ENCODE measurements at regions not wholly inside any gene's neighbourhood (a gene's known extent, or its start where the extent isn't known, plus 50 kb on each side); places are given as distances from the start of the nearest gene placed in this dataset.

- Histone ChIP-seq H3K4me2 (ENCODE audit: insufficient read depth, low read length) (no peak overlapping the region), H4K20me1 (replicated peaks; ENCODE audit: control insufficient read depth, extremely low read depth, insufficient read depth, low read length) (no peaks in the 10 kb centered on the region), H2AFZ (ENCODE audit: low read depth, low read length) (no peak overlapping the region), H3K27me3 (ENCODE audit: control insufficient read depth in 2 of 2, insufficient read depth in 2 of 2, low read length in 2 of 2) (no peaks in the 10 kb centered on the region), H3K9me1 (replicated peaks; ENCODE audit: control insufficient read depth, extremely low read depth, insufficient read depth, low read length) (no peaks in the 10 kb centered on the region), H3K79me2 (ENCODE audit: control insufficient read depth, insufficient read depth, low read length) (no peaks in the 10 kb centered on the region), H3K4me3 (replicated peaks in 1 of 3; ENCODE audit: insufficient read depth in 1 of 3, low read depth in 1 of 3, low read length in 3 of 3) (no peak overlapping the region), H3K4me1 (ENCODE audit: control insufficient read depth, extremely low read depth, insufficient read depth, low read length) (no peaks in the 10 kb centered on the region), H3K36me3 (ENCODE audit: control insufficient read depth in 2 of 2, extremely low read depth in 1 of 2, insufficient read depth in 2 of 2, low read length in 2 of 2) (no peaks in the 10 kb centered on the region), H3K27ac (ENCODE audit: insufficient read depth, low read depth, low read length) (no peak overlapping the region), H3K9me3 (replicated peaks; ENCODE audit: control insufficient read depth, insufficient read depth, low read length) (peaks cover 2% of the 10 kb centered on the region), H3K9ac (replicated peaks; ENCODE audit: extremely low read depth, insufficient read depth, low read length) (no peak overlapping the region)
- no peak for TF ChIP-seq EZH2 (IDR thresholded peaks at IDR 0.05; ENCODE audit: borderline replicate concordance, low read depth, low read length, severe bottlenecking)
- TF ChIP-seq CTCF (IDR thresholded peaks at IDR 0.05; ENCODE audit: extremely low read depth in 1 of 2, insufficient read depth in 1 of 2, low read depth in 1 of 2, low read length in 2 of 2): no peak
- FAIRE-seq: no peak
- BruUV-seq (replicated peaks): no TSS peak
- intact Hi-C loops (cut with micrococcal nuclease): no loop called here
- dilution Hi-C loops (cut with MboI; ENCODE audit: extremely low pct_ligation_motif_present, low sequenced_read_pairs): no loop called here
- ChIA-PET POLR2A (no interaction called here), CTCF (no interaction called here)
- no peak for DNase-seq (ENCODE audit: low read depth, low spot score)
These were observed 220.5 kb upstream of the RAB6C start for GRCh38 chr2:129758784-129759471.

GRCh38 chr2:129759472-129760010, 219.9 kb upstream of the RAB6C start:
- no peaks in the 10 kb centered on the region for H3K4me1 ChIP-seq (ENCODE audit: control insufficient read depth, extremely low read depth, insufficient read depth, low read length)
- ChIA-PET CTCF (no interaction called here), POLR2A (no interaction called here)
- no peaks in the 10 kb centered on the region for H3K9me1 ChIP-seq (replicated peaks; ENCODE audit: control insufficient read depth, extremely low read depth, insufficient read depth, low read length)
- no peak for DNase-seq (ENCODE audit: low read depth, low spot score)
- no peak overlapping the region for H3K9ac ChIP-seq (replicated peaks; ENCODE audit: extremely low read depth, insufficient read depth, low read length)
- no peak overlapping the region for H2AFZ ChIP-seq (ENCODE audit: low read depth, low read length)
- no peaks in the 10 kb centered on the region for H3K79me2 ChIP-seq (ENCODE audit: control insufficient read depth, insufficient read depth, low read length)
- H3K27ac ChIP-seq (ENCODE audit: insufficient read depth, low read depth, low read length): no peak overlapping the region
- TF ChIP-seq CTCF (IDR thresholded peaks at IDR 0.05; ENCODE audit: extremely low read depth in 1 of 2, insufficient read depth in 1 of 2, low read depth in 1 of 2, low read length in 2 of 2) (no peak), JUN (IDR thresholded peaks at IDR 0.05; ENCODE audit: borderline replicate concordance, insufficient read depth, insufficient read length, low read depth) (no peak), POLR2A (IDR thresholded peaks at IDR 0.05; ENCODE audit: low read depth, low read length) (no peak), MYC (IDR thresholded peaks at IDR 0.05; ENCODE audit: low read depth, low read length) (no peak), EZH2 (IDR thresholded peaks at IDR 0.05; ENCODE audit: borderline replicate concordance, low read depth, low read length, severe bottlenecking) (no peak), MAX (IDR thresholded peaks at IDR 0.05; ENCODE audit: insufficient read depth, insufficient read length) (no peak), FOS (IDR thresholded peaks at IDR 0.05; ENCODE audit: borderline replicate concordance, insufficient read depth, low read length) (no peak), POLR2AphosphoS5 (IDR thresholded peaks at IDR 0.05; ENCODE audit: insufficient read depth, low read depth, low read length) (no peak), GATA2 (IDR thresholded peaks at IDR 0.05; ENCODE audit: insufficient read depth, insufficient read length, low read depth, low read length) (no peak)
- no peaks in the 10 kb centered on the region for H3K27me3 ChIP-seq (ENCODE audit: control insufficient read depth in 2 of 2, insufficient read depth in 2 of 2, low read length in 2 of 2)
- no peak for FAIRE-seq
- H3K4me3 ChIP-seq (replicated peaks in 1 of 3; ENCODE audit: insufficient read depth in 1 of 3, low read depth in 1 of 3, low read length in 3 of 3): no peak overlapping the region
- H4K20me1 ChIP-seq (replicated peaks; ENCODE audit: control insufficient read depth, extremely low read depth, insufficient read depth, low read length): no peaks in the 10 kb centered on the region
- dilution Hi-C loops (cut with MboI; ENCODE audit: extremely low pct_ligation_motif_present, low sequenced_read_pairs): no loop called here
- H3K4me2 ChIP-seq (ENCODE audit: insufficient read depth, low read length): no peak overlapping the region
- no TSS peak for BruUV-seq (replicated peaks)
- no peaks in the 10 kb centered on the region for H3K36me3 ChIP-seq (ENCODE audit: control insufficient read depth in 2 of 2, extremely low read depth in 1 of 2, insufficient read depth in 2 of 2, low read length in 2 of 2)
- intact Hi-C loops (cut with micrococcal nuclease): no loop called here
- peaks cover 2% of the 10 kb centered on the region for H3K9me3 ChIP-seq (replicated peaks; ENCODE audit: control insufficient read depth, insufficient read depth, low read length)
